Astrocyte of the cerebellum (primary cell): ENCODE measurements at regions not wholly inside any gene's neighbourhood (a gene's known extent, or its start where the extent isn't known, plus 50 kb on each side); places are given as distances from the start of the nearest gene placed in this dataset.

Source experiments
- DNase-seq: peaks from one replicate; pipeline ENCODE4 v3.0.0-alpha.2; 2011; ENCODE audit warnings: low read depth
- H3K4me3 ChIP-seq: 2 replicates; pipeline ENCODE4 v1.5.1; 2011; ENCODE audit warnings: mild to moderate bottlenecking, low read depth, low read length, moderate library complexity
- in situ Hi-C: cut with HindIII; loops from 2 replicates; pipeline ENCODE4 v1.10.0; 2017; ENCODE audit warnings: low sequenced_read_pairs
- TF ChIP-seq, protein P1 (sequence below): IDR thresholded peaks from 2 replicates; pipeline ENCODE4 v1.5.1; 2012; ENCODE audit warnings: low read length, low read depth, moderate library complexity, mild to moderate bottlenecking; ENCODE audit errors: missing control alignments

DNA sequence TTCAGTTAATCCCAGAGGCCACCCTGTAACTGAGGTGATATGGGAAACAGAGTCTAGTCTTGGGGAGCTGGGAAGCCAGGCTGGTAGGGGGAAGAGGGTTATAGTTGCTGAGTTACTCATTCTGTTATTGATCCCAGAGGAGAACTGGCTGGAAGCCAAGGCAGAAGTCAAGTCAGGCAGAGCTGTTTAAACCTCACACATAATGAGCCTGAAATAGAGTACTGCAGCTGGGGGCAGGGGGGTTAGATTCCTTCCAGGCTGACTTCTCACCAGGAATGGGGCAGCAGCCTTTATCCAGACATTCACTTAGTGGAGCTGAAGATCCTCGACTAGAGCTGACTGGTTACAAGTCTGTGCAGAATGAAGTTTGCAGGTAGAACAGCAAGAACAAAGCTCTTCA is 144.9 kb downstream of the C4orf33 start:
- no peak overlapping the region for H3K4me3 ChIP-seq
- TF ChIP-seq, protein P1, sequence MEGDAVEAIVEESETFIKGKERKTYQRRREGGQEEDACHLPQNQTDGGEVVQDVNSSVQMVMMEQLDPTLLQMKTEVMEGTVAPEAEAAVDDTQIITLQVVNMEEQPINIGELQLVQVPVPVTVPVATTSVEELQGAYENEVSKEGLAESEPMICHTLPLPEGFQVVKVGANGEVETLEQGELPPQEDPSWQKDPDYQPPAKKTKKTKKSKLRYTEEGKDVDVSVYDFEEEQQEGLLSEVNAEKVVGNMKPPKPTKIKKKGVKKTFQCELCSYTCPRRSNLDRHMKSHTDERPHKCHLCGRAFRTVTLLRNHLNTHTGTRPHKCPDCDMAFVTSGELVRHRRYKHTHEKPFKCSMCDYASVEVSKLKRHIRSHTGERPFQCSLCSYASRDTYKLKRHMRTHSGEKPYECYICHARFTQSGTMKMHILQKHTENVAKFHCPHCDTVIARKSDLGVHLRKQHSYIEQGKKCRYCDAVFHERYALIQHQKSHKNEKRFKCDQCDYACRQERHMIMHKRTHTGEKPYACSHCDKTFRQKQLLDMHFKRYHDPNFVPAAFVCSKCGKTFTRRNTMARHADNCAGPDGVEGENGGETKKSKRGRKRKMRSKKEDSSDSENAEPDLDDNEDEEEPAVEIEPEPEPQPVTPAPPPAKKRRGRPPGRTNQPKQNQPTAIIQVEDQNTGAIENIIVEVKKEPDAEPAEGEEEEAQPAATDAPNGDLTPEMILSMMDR = no peak
- in situ Hi-C loops = no loop called here
- no peak for DNase-seq

DNA sequence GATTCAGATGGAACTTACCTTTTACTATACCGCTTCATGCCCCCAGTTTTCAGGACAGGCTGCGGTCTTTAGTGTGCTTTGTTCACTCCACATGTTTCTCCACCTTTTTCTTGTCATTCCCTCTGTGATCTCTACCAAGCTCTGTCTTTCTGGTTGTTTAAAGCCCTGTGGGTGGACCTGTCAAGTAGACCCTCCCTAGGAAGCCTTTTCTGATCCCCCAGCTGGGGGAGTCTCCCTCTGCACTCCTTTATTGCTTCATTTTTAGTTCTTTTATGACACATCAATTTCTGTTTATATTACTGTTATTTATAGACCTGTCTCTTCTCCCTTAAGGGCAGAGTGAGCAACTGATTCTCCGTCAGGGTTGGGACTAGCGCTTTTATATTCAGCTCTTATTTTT is 150.2 kb downstream of the C4orf33 start:
- TF ChIP-seq, protein P1 = no peak
- in situ Hi-C loops = no loop called here
- H3K4me3 ChIP-seq = no peak overlapping the region
- no peak for DNase-seq

DNA sequence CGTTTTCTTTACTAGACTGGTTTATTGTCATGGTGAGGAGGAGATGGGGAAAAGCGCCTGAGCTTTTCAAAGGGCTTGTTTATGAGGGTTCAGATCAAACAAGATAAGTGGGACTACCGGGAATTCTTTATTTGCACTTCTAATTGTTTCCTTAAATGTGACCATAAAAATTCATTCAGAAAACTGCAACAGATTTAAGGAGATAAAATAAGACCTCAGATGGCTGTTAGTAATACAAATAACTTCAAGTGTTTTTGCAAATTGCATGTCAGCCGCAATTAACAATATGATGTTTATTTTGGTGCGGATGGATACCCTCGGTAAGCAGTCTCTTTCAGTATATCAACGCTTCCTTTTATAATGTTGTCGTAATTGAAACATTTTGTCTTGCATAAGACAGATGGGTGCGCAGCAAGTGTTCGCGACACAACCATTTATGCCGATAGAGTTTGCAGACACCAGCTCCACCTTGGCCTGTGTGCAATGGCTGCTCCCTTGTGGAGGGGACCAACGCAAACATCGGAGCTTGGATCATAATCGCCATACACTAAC is 151.0 kb downstream of the C4orf33 start:
- H3K4me3 ChIP-seq = no peak overlapping the region
- no peak for DNase-seq
- in situ Hi-C loops = no loop called here
- TF ChIP-seq, protein P1 = no peak

DNA sequence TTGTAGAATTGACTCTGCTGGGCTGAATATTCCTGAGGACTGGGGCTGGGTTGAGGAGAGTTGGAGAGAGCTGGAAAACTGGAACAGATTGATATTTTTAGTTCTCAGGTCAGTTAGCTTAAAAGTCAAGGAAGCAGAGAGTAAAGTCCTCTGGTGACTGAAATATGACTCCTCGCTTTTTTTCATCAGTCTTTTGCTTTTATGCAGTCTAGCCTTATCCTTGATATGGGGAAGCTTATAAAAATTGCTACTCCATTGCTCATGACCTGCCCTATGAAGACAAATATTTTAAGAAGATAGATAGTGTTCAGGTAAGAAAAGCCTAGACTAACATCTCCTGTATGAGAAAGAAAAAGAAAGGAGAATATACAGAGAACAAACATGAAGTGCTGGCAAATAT is 152.7 kb downstream of the C4orf33 start:
- in situ Hi-C loops = no loop called here
- TF ChIP-seq, protein P1 = no peak
- no peak for DNase-seq

DNA sequence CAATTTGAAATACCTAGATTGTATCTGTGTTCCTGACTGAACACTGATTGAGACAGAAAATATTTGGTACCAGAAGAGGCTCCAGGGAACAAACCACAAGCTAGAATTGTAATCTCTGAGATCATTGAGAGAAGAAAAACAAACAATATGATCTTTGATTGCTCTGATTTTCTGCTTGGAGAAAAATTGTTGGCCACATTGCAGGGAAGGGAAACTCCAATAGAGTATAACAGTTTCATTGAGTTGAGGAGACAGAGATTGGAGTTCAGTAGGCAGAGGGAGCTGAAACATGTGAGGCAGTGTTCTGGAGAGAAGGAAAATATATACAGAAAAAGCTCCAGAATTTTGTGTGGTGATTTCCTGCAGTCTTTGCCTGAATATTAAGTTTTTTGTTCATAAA is 158.2 kb downstream of the C4orf33 start:
- TF ChIP-seq, protein P1 = no peak
- in situ Hi-C loops = no loop called here
- H3K4me3 ChIP-seq = no peak overlapping the region
- no peak for DNase-seq

More for the DNA sequence above, 152.7 kb downstream of the C4orf33 start:
- H3K4me3 ChIP-seq = no peak overlapping the region

DNA sequence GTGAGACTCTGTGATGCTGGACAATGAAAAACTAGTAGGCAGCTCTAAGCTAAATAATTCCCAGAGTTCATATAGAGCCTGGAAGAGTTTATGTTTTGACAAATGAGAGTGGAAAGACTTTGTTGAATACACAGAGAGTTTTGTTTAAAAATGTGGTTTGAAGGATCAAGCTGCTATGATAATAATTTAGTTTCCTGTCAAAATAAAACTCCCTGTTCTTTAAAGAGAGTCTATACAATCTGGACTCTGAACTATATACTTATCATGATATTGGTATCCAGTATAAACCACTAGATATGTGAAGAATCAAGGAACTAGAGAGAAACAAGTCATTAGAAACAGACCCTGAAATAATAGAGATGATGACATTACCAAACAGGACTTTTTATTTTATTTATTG is 158.6 kb downstream of the C4orf33 start:
- TF ChIP-seq, protein P1 = no peak
- no peak for DNase-seq
- in situ Hi-C loops = no loop called here
- H3K4me3 ChIP-seq = no peak overlapping the region
